A549 (cell line): ENCODE measurements at regions not wholly inside any gene's neighbourhood (a gene's known extent, or its start where the extent isn't known, plus 50 kb on each side); places are given as distances from the start of the nearest gene placed in this dataset.

Experiments
- ATAC-seq, 2 experiments: fragments of 200-7000 bp in 1 of 2; fragments of >200 bp in 1 of 2; cut with Nextera tagmentation in 1 of 2; cut with Tn5 transposase in 1 of 2; 3 replicates each; pipeline versions ENCODE4 v1.8.0 to v1.9.1; 2018 to 2020; ENCODE audit warnings: mild to moderate bottlenecking in 1 of 2, moderate library complexity in 1 of 2
- CTCF ChIA-PET: fragments of 300-600 bp; sonication (Branson Sonifier 250); formaldehyde crosslinking; extraction: SDS; loops from one replicate; lab custom pipeline; 2021; ENCODE audit warnings: antibody characterized with exemption, inconsistent platforms; lab: Yijun Ruan, JAX
- POLR2A ChIA-PET: fragments of 350-600 bp; formaldehyde crosslinking; extraction: SDS; loops from one replicate; lab custom pipeline; 2021; ENCODE audit warnings: antibody characterized with exemption, inconsistent platforms; lab: Yijun Ruan, JAX
- DNase-seq, 2 experiments: peaks; one replicate each; pipeline versions ENCODE4 v3.0.0 to v3.0.0-alpha.2; 2011 to 2016; ENCODE audit warnings: low read depth in 1 of 2, low spot score in 1 of 2
- FAIRE-seq: peaks from 2 replicates; lab custom pipeline; 2011; peaks lifted over from hg19 to GRCh38; lab: Jason Lieb, UNC
- H3K27ac ChIP-seq, 2 experiments: fragments of >200 bp; sonication (Bioruptor Twin); formaldehyde crosslinking; 3 replicates each; pipeline ENCODE4 v1.5.1; 2016 to 2017
- H3K4me1 ChIP-seq: fragments of >200 bp; sonication (Bioruptor Twin); formaldehyde crosslinking; 3 replicates; pipeline ENCODE4 v1.6.1; 2016
- H3K4me2 ChIP-seq: fragments of >200 bp; sonication (Bioruptor Twin); formaldehyde crosslinking; 3 replicates; pipeline ENCODE4 v1.6.1; 2016
- H3K4me3 ChIP-seq: fragments of >200 bp; sonication (Bioruptor Twin); formaldehyde crosslinking; 3 replicates; pipeline ENCODE4 v1.5.1; 2016
- H3K9me3 ChIP-seq: fragments of >200 bp; sonication (Bioruptor Twin); formaldehyde crosslinking; 3 replicates; pipeline ENCODE4 v1.6.1; 2016
- ATOH8 ChIP-seq: fragments of 250-450 bp; sonication (Bioruptor Pico); IDR thresholded peaks from 2 replicates; pipeline ENCODE4 v1.5.0; 2020; ENCODE audit warnings: low read depth, mild to moderate bottlenecking, moderate library complexity
- CHD4 ChIP-seq: fragments of 200-600 bp; sonication (generic); IDR thresholded peaks from 2 replicates; pipeline ENCODE4 v1.6.1; 2016; ENCODE audit warnings: antibody characterized with exemption, mild to moderate bottlenecking, borderline replicate concordance
- ELK1 ChIP-seq: fragments of 150-350 bp; IDR thresholded peaks from 2 replicates; pipeline ENCODE4 v1.6.1; 2014; ENCODE audit warnings: low read depth, mild to moderate bottlenecking, low read length
- FOSB ChIP-seq: fragments of 250-450 bp; sonication (Bioruptor Pico); IDR thresholded peaks from 2 replicates; pipeline ENCODE4 v1.5.0; 2020; ENCODE audit warnings: mild to moderate bottlenecking, moderate library complexity
- HES2 ChIP-seq: fragments of >200 bp; sonication (Bioruptor Twin); formaldehyde crosslinking; IDR thresholded peaks from 2 replicates; pipeline ENCODE4 v1.6.1; 2016
- HOXB13 ChIP-seq: fragments of 250-450 bp; sonication (Bioruptor Pico); IDR thresholded peaks from 2 replicates; pipeline ENCODE4 v1.5.0; 2020; ENCODE audit warnings: low read depth, mild to moderate bottlenecking, moderate library complexity
- JUN ChIP-seq, 2 experiments: fragments of >200 bp; sonication (Bioruptor Twin); formaldehyde crosslinking; IDR thresholded peaks; 2 replicates in 1 of 2; 3 replicates in 1 of 2; pipeline ENCODE4 v1.6.1; 2016 to 2017
- JUNB ChIP-seq: fragments of >200 bp; sonication (Bioruptor Twin); formaldehyde crosslinking; IDR thresholded peaks from 2 replicates; pipeline ENCODE4 v1.6.1; 2016
- MAX ChIP-seq: IDR thresholded peaks from 2 replicates; pipeline ENCODE4 v1.6.1; 2012
- MYC ChIP-seq: IDR thresholded peaks from 2 replicates; pipeline ENCODE4 v1.6.1; 2012; ENCODE audit warnings: mild to moderate bottlenecking, inconsistent platforms, low read length, improper control_type of control experiment, borderline replicate concordance
- NR3C1 ChIP-seq: fragments of >200 bp; sonication (Bioruptor Twin); formaldehyde crosslinking; IDR thresholded peaks from 3 replicates; pipeline ENCODE4 v1.6.1; 2017
- PBX3 ChIP-seq: IDR thresholded peaks from 2 replicates; pipeline ENCODE4 v1.6.1; 2012
- PHF8 ChIP-seq: fragments of 200-600 bp; sonication (generic); IDR thresholded peaks from 2 replicates; pipeline ENCODE4 v1.6.1; 2016; ENCODE audit warnings: low read depth, mild to moderate bottlenecking, antibody characterized with exemption, moderate library complexity, borderline replicate concordance
- POLR2A ChIP-seq: IDR thresholded peaks from 2 replicates; pipeline ENCODE4 v1.6.1; 2012; ENCODE audit warnings: mild to moderate bottlenecking, low read length
- RAD21 ChIP-seq, 2 experiments: fragments of >200 bp in 1 of 2; sonication (Bioruptor Twin) in 1 of 2; formaldehyde crosslinking in 1 of 2; IDR thresholded peaks in 1 of 2; conservative IDR thresholded peaks in 1 of 2; 2 replicates in 1 of 2; 3 replicates in 1 of 2; pipeline ENCODE4 v1.6.1; 2012 to 2018; ENCODE audit warnings: inconsistent platforms in 1 of 2
- RCOR1 ChIP-seq: fragments of 150-350 bp; IDR thresholded peaks from 2 replicates; pipeline ENCODE4 v1.6.1; 2014; ENCODE audit warnings: antibody characterized with exemption, low read length, low read depth
- REST ChIP-seq: fragments of 200-600 bp; sonication (generic); IDR thresholded peaks from 2 replicates; pipeline ENCODE4 v1.6.1; 2016; ENCODE audit warnings: antibody characterized with exemption, mild to moderate bottlenecking, moderate library complexity
- RNF2 ChIP-seq: fragments of 200-600 bp; sonication (generic); IDR thresholded peaks from 2 replicates; pipeline ENCODE4 v1.6.1; 2016; ENCODE audit warnings: low read depth, mild to moderate bottlenecking, antibody characterized with exemption, moderate library complexity, borderline replicate concordance
- TFCP2L1 ChIP-seq: fragments of 250-450 bp; sonication (Bioruptor Pico); IDR thresholded peaks from 2 replicates; pipeline ENCODE4 v1.5.0; 2021; ENCODE audit warnings: mild to moderate bottlenecking
- WGBS: methylation state at CpG from one replicate; pipeline ENCODE4 v1.1.6; 2017; ENCODE audit errors: missing lambda C conversion rate; 5-methylcytosine and 5-hydroxymethylcytosine counted together

- CTCF ChIA-PET: interaction anchor here (0.6 to 1.9 kb wide), 5 partner anchors 9 to 120 kb away, joined by 3 to 7 read pairs (median 4); no protein-coding TSS in a partner anchor
- no peak; a peak in 1 of 6 replicates for ATAC-seq
- no peak for TF ChIP-seq ATOH8 (CRISPR knock-in tag)
- no peak for TF ChIP-seq HOXB13 (CRISPR knock-in tag)
- no peak for TF ChIP-seq RNF2
- no peak for TF ChIP-seq CHD4
- no peak for TF ChIP-seq TFCP2L1 (CRISPR knock-in tag)
- no peak for TF ChIP-seq JUNB
- no peak for TF ChIP-seq RAD21 (conservative IDR thresholded peaks at IDR 0.05 in 1 of 2, IDR thresholded peaks at IDR 0.05 in 1 of 2)
- TF ChIP-seq REST: no peak
- TF ChIP-seq PHF8: no peak
- TF ChIP-seq NR3C1: no peak
- no peak for TF ChIP-seq PBX3
- no peak for TF ChIP-seq MYC
- no peak for TF ChIP-seq POLR2A
- no peak for TF ChIP-seq RCOR1
- TF ChIP-seq HES2: no peak
- no peak for TF ChIP-seq FOSB
- no peak for TF ChIP-seq ELK1
- WGBS: 87% methylated on average over 13 of the region's 13 CpGs
- Histone ChIP-seq H3K4me2 (no peak overlapping the region), H3K4me3 (no peak overlapping the region), H3K4me1 (peaks cover 11% of the 10 kb centered on the region; the same call in 2 of the 3 replicates), H3K9me3 (no peaks in the 10 kb centered on the region), H3K27ac (no peak overlapping the region)
- POLR2A ChIA-PET: no interaction called here
- no peak for FAIRE-seq
- no peak for DNase-seq
Measured at GRCh38 chr20:22529150-22530019, 55.0 kb downstream of the FOXA2 start.

GRCh38 chr20:22526512-22527012, 57.8 kb downstream of the FOXA2 start:
- WGBS: 79% methylated on average over 3 of the region's 3 CpGs
- ChIA-PET CTCF (interaction anchor here (2.5 kb wide), 1 partner anchor 60 kb away, joined by 9 read pairs; no protein-coding TSS in a partner anchor), POLR2A (no interaction called here)
- no peak for ATAC-seq
- no peak overlapping the region for H3K4me3 ChIP-seq
- DNase-seq: no peak
- FAIRE-seq: no peak
- H3K4me1 ChIP-seq: peaks cover 16% of the 10 kb centered on the region
- TF ChIP-seq JUN (IDR thresholded peaks at IDR 0.05) (no peak), MAX (no peak)
- H3K4me2 ChIP-seq: no peak overlapping the region
- no peaks in the 10 kb centered on the region for H3K9me3 ChIP-seq
- H3K27ac ChIP-seq: 0 out of 6 replicates have a peak overlapping the region, but pooled peaks of 1 of the 2 experiments have one; percentile 0
